Sigmoid colon (tissue), 6 donors: ENCODE measurements at regions not wholly inside any gene's neighbourhood (a gene's known extent, or its start where the extent isn't known, plus 50 kb on each side); places are given as distances from the start of the nearest gene placed in this dataset.

Experiments
- DNase-seq: peaks from one replicate; pipeline ENCODE4 v3.0.0-alpha.2; 2019
- H3K27ac ChIP-seq, 4 donors: fragments of 200-600 bp; sonication (generic); one replicate each; pipeline ENCODE4 v1.5.1; 2016 to 2019; ENCODE audit warnings: mild to moderate bottlenecking in 1 of 4
- H3K27me3 ChIP-seq, 3 donors: fragments of 200-600 bp; sonication (generic); one replicate each; pipeline ENCODE4 v1.5.1; 2019; ENCODE audit warnings: mild to moderate bottlenecking in 1 of 3
- H3K36me3 ChIP-seq, 4 donors: fragments of 200-600 bp; sonication (generic); one replicate each; pipeline ENCODE4 v1.5.1; 2016 to 2019
- H3K4me1 ChIP-seq, 4 donors: fragments of 200-600 bp; sonication (generic); one replicate each; pipeline ENCODE4 v1.5.1; 2017 to 2019
- H3K4me3 ChIP-seq, 4 donors: fragments of 200-600 bp; sonication (generic); one replicate each; pipeline ENCODE4 v1.5.1; 2017 to 2019; ENCODE audit warnings: mild to moderate bottlenecking in 2 of 4, moderate library complexity in 1 of 4
- H3K9me3 ChIP-seq, 4 donors: fragments of 200-600 bp in 3 of 4; sonication (generic) in 3 of 4; one replicate each; pipeline versions ENCODE4 v1.5.1 to v1.6.1; 2013 to 2019
- CTCF ChIP-seq, 4 experiments: fragments of 450-650 bp in 3 of 4; fragments of 200-600 bp in 1 of 4; IDR thresholded peaks; one replicate each; pipeline ENCODE4 v1.5.1; 2016 to 2019; ENCODE audit warnings: antibody characterized with exemption in 4 of 4, mild to moderate bottlenecking in 3 of 4, moderate library complexity in 2 of 4
- EP300 ChIP-seq, 4 donors: sonication (generic); formaldehyde crosslinking; IDR thresholded peaks; one replicate each; pipeline ENCODE4 v1.6.1; 2017; ENCODE audit warnings: antibody characterized with exemption in 4 of 4
- POLR2A ChIP-seq, 2 donors: fragments of 450-650 bp; IDR thresholded peaks; one replicate each; pipeline ENCODE4 v1.6.1; 2016; ENCODE audit warnings: antibody characterized with exemption in 2 of 2, mild to moderate bottlenecking in 2 of 2, moderate library complexity in 2 of 2
- POLR2AphosphoS5 ChIP-seq, 4 donors: sonication (generic); formaldehyde crosslinking; IDR thresholded peaks; one replicate each; pipeline ENCODE4 v1.6.1; 2017; ENCODE audit warnings: antibody characterized with exemption in 4 of 4
- WGBS, 2 donors: extraction: QIAGEN DNeasy Blood & Tissue Kit; methylation state at CpG; one replicate each; pipeline ENCODE4 v1.1.7; 2013; 5-methylcytosine and 5-hydroxymethylcytosine counted together
- intact Hi-C: fragments of 100-400 bp; cut with DNase I; formaldehyde crosslinking; loops from one replicate; pipeline ENCODE4 v1.15.1; 2023
- small RNA-seq, 3 donors: library from RNA; depleted of rRNA; stranded (forward); fragments of <200 nt; gene quantifications; one replicate each; pipeline ENCODE3, GENCODE V24; 2016
- donor health status: healthy with polysubstance abuse.
- donor health status: healthy.

- Histone ChIP-seq H3K4me1 (no peaks in the 10 kb centered on the region), H3K9me3 (no peaks in the 10 kb centered on the region), H3K36me3 (no peaks in the 10 kb centered on the region), H3K27ac (no peak overlapping the region), H3K27me3 (no peaks in the 10 kb centered on the region), H3K4me3 (no peak overlapping the region)
- DNase-seq = no peak
- 69 to 80% methylated on average over 1 of the region's 1 CpG for WGBS, 2 donors
- intact Hi-C loops = no loop called here
- TF ChIP-seq POLR2AphosphoS5 (IDR thresholded peaks at IDR 0.05) (no peak), EP300 (IDR thresholded peaks at IDR 0.05) (no peak), POLR2A (IDR thresholded peaks at IDR 0.05) (no peak), CTCF (IDR thresholded peaks at IDR 0.05) (no peak)
Measured at GRCh38 chr1:218224101-218224500, 61.0 kb upstream of the RRP15 start.

GRCh38 chr1:218226005-218226404 lies 59.1 kb upstream of the RRP15 start:
- no peak for DNase-seq
- TF ChIP-seq POLR2AphosphoS5 (IDR thresholded peaks at IDR 0.05) (no peak), POLR2A (IDR thresholded peaks at IDR 0.05) (no peak), CTCF (IDR thresholded peaks at IDR 0.05) (no peak), EP300 (IDR thresholded peaks at IDR 0.05) (no peak)
- Histone ChIP-seq H3K36me3 (no peaks in the 10 kb centered on the region), H3K27ac (no peak overlapping the region), H3K9me3 (no peaks in the 10 kb centered on the region), H3K4me3 (no peak overlapping the region), H3K4me1 (no peaks in the 10 kb centered on the region), H3K27me3 (no peaks in the 10 kb centered on the region)
- WGBS, 2 donors = 33 to 77% methylated on average over 5 of the region's 5 CpGs
- intact Hi-C loops = no loop called here

Small RNA genes in the stretch of these regions (small RNA-seq; reads per million reads assigned to genes)
- gene RNU1-141P = 0 reads per million in 3 donors
